BE2C (cell line): ENCODE measurements at regions not wholly inside any gene's neighbourhood (a gene's known extent, or its start where the extent isn't known, plus 50 kb on each side); places are given as distances from the start of the nearest gene placed in this dataset.

ENCODE experiments used
- DNase-seq: peaks from one replicate; pipeline ENCODE4 v3.0.0-alpha.2; 2020
- H3K27me3 ChIP-seq: fragments of 250-450 bp; sonication (Bioruptor Pico); 2 replicates; pipeline ENCODE4 v1.5.1; 2020; ENCODE audit warnings: mild to moderate bottlenecking
- H3K36me3 ChIP-seq: fragments of 250-450 bp; sonication (Bioruptor Pico); 2 replicates; pipeline ENCODE4 v1.5.1; 2020; ENCODE audit warnings: mild to moderate bottlenecking
- H3K4me1 ChIP-seq: fragments of 250-450 bp; sonication (Bioruptor Pico); 2 replicates; pipeline ENCODE4 v1.5.1; 2020
- H3K4me3 ChIP-seq: 2 replicates; pipeline ENCODE4 v1.5.1; 2011; ENCODE audit warnings: low read depth, low read length
- H3K9me3 ChIP-seq: fragments of 250-450 bp; sonication (Bioruptor Pico); 2 replicates; pipeline ENCODE4 v1.5.1; 2020
- CTCF ChIP-seq: IDR thresholded peaks from 2 replicates; pipeline ENCODE4 v1.5.1; 2012; ENCODE audit warnings: mild to moderate bottlenecking, low read depth, low read length

GRCh38 chr2:225740086-225740485 lies 340.6 kb downstream of the NYAP2 start:
- no peaks in the 10 kb centered on the region for H3K36me3 ChIP-seq
- no peaks in the 10 kb centered on the region for H3K4me1 ChIP-seq
- no peaks in the 10 kb centered on the region for H3K27me3 ChIP-seq
- H3K9me3 ChIP-seq = no peaks in the 10 kb centered on the region; the same call in 1 of the 2 replicates
- TF ChIP-seq CTCF = no peak
- H3K4me3 ChIP-seq = no peak overlapping the region
- no peak for DNase-seq

GRCh38 chr2:225739328-225739727 lies 339.8 kb downstream of the NYAP2 start:
- TF ChIP-seq CTCF = no peak
- no peak overlapping the region for H3K4me3 ChIP-seq
- H3K27me3 ChIP-seq = no peaks in the 10 kb centered on the region
- DNase-seq = no peak
- no peaks in the 10 kb centered on the region for H3K4me1 ChIP-seq
- no peaks in the 10 kb centered on the region; the same call in 1 of the 2 replicates for H3K9me3 ChIP-seq
- H3K36me3 ChIP-seq = no peaks in the 10 kb centered on the region

- no peak for DNase-seq
- no peaks in the 10 kb centered on the region for H3K4me1 ChIP-seq
- H3K4me3 ChIP-seq = no peak overlapping the region
- TF ChIP-seq CTCF = no peak
- H3K36me3 ChIP-seq = no peaks in the 10 kb centered on the region
- no peaks in the 10 kb centered on the region for H3K9me3 ChIP-seq
- H3K27me3 ChIP-seq = no peaks in the 10 kb centered on the region
Observed at GRCh38 chr2:225738735-225739134, 339.2 kb downstream of the NYAP2 start.

GRCh38 chr2:225737556-225737955 lies 338.0 kb downstream of the NYAP2 start:
- no peak for TF ChIP-seq CTCF
- Histone ChIP-seq H3K4me3 (no peak overlapping the region), H3K4me1 (no peaks in the 10 kb centered on the region), H3K9me3 (no peaks in the 10 kb centered on the region), H3K36me3 (no peaks in the 10 kb centered on the region), H3K27me3 (no peaks in the 10 kb centered on the region)
- no peak for DNase-seq

- no peak for TF ChIP-seq CTCF
- no peak overlapping the region for H3K4me3 ChIP-seq
- H3K4me1 ChIP-seq = no peaks in the 10 kb centered on the region
- no peaks in the 10 kb centered on the region for H3K36me3 ChIP-seq
- no peak for DNase-seq
- no peaks in the 10 kb centered on the region for H3K9me3 ChIP-seq
- H3K27me3 ChIP-seq = no peaks in the 10 kb centered on the region
Observed at GRCh38 chr2:225735844-225736243, 336.3 kb downstream of the NYAP2 start.

GRCh38 chr2:225725726-225726125 lies 326.2 kb downstream of the NYAP2 start:
- Histone ChIP-seq H3K27me3 (no peaks in the 10 kb centered on the region), H3K4me1 (no peaks in the 10 kb centered on the region), H3K4me3 (no peak overlapping the region), H3K36me3 (no peaks in the 10 kb centered on the region), H3K9me3 (no peaks in the 10 kb centered on the region)
- DNase-seq = no peak
- TF ChIP-seq CTCF = no peak
